ENCODE measurements at regions not wholly inside any gene's neighbourhood (a gene's known extent, or its start where the extent isn't known, plus 50 kb on each side); places are given as distances from the start of the nearest gene placed in this dataset.

DNA sequence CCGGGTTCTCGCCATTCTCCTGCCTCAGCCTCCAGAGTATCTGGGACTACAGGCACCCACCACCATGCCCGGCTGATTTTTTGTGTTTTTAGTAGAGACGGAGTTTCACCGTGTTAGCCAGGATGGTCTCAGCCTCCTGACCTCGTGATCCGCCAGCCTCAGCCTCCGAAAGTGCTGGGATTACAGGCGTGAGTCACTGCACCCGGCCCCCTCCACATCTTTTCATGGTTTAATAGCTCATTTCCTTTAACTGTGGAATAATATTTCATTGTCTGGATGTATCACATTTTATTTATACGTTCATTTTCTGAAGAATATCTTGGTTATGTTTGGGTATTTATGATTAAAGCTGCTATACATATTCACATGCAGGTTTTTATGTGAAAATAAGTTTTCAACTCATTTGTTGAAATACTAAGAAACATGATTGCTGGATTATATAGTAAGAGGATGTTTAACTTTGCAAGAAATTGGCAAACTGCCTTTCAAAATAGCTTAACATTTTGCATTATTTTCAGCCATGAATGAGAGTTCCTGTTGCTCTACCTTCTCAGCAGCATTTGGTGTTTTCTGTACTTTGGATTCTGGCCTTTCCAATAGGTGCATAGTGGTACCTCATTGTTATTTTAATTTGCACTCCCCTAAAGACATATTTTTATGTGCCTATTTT is 591.9 kb downstream of the TECRL start:
- no peak for DNase-seq (ENCODE audit: low read depth in 2 of 3, low spot score in 2 of 3)

DNA sequence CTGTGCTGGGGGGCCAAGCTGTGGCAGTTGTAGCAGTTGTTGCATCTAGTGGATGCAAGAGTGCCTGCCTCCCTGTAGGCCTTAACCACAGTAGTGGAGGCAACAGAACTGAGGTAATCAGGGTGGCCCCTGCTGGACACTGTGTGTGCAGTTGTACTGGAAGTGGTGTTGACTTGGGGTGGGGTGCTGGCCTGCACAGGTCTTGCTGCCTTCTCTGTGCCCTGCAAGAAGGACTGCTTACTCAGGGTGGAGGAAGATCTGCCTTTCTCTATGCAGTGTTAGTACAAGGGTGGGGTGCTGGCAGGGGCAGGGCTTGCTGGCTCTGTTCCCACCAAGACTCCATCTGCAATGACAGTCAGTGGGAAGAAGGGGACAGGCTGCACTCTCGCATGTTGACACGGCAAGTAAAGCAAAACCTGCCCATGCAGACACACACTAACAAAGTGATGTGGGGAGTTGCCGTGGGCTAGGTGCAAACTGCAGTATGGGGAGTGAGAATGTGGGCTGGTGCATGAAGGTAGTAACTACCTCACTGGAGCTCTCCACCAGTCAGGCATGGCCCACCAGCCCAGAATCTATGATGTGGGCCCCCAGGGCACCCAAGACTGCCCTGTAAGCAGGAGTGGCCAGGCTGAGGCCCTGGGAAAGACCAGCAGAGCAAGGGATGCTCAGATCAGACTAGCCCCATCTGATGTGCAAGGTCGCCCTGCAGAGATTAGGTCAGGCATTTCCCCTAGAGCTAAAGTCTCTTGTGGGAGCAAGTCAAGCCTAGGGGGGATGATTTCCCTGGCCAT is 594.9 kb downstream of the TECRL start:
- DNase-seq (ENCODE audit: low read depth in 2 of 3, low spot score in 2 of 3) = no peak

DNA sequence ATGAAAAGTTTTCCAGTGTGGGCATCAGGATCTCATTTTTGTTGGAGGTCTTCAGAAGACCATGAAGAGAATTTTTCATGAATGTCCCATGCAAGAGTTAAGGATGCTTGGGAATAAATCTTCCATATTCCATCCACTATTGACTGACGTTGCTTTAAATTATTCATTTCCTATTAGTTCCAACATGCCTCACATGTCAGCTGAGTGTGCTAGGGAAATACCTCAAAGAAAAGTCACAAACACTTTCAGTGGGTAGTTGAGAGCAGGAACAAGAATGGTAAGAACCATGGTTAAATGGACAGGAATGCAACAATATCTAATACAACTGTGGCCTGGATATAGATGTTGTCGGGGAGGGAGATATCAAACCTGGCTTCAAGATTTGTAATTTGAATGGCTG is 610.1 kb downstream of the TECRL start:
- DNase-seq (ENCODE audit: low read depth in 2 of 3, low spot score in 2 of 3) = no peak

DNA sequence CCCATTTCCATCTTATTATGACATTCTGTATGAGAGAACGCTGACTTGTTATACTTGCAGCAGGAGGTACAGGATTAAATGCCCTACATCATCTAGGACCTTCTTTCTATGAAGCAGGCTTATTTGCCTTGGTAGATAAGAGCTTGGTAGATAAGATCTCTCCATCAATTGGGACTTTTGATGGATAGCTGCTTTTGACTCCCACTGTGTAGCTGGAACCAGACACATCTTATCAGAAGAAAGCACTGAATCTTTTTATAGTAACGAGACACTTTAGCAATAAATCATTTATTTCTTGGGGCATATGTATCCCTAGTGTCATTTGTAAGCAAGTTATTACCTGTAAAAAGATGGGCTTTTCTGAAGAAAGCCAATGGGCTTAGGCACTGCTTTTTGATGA is 613.9 kb downstream of the TECRL start:
- DNase-seq (ENCODE audit: low read depth in 2 of 3, low spot score in 2 of 3) = no peak

DNA sequence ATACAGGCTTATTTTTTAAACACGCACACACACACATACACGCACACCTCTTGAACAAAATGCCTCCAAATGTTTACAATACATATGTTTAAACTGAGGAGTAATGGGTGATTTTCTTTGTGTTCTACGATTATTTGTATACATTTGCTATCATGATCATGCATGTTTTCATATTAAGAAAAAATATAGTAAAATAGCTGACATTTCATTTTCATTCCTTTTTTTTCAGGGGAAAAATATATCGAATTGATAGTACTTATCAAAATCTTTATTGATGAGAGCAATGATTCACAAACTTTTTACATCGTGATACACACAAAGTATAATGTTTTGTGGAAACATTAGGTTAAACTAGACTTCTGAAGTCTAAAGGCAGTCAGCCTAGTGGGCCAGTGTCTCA is 618.9 kb downstream of the TECRL start:
- DNase-seq (ENCODE audit: low read depth in 2 of 3, low spot score in 2 of 3) = no peak

DNA sequence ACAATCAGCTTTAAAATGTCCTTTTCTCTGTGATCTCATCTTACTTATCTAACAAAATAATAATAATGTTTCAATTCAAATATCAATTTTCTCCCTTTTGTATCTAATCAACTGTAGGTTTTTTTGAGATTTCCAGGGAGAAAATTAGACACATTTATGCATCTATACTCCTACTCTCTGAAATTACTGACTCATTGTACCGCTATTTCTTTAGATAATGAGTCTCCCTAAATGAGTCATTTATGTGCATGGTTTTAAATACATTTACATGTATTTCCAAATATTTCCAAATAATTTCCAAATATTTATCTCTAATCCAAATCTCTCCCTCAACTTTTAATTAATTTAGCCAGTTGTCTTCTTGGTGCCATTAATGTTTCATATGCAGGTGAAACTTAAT is 621.0 kb downstream of the TECRL start:
- DNase-seq (ENCODE audit: low read depth in 2 of 3, low spot score in 2 of 3) = no peak

DNA sequence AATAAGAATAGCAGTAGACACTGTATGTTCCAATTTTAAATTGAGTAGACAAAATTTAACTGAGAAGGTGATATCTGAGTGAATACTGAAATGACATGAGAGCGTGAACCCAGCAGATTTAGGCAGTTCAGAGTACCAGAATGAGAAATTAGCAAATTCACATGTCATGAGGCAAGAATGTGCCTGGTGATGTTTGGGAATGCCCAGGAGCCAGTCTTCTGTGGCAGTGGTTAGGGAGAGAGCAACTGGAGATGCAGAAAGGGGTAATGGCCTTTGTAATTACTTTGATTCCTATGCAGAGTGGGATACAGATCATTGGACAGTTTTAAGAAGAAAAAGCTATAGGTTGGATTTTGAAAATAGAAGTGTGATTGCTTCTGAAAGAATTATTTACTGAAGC is 621.9 kb downstream of the TECRL start:
- DNase-seq (ENCODE audit: low read depth in 2 of 3, low spot score in 2 of 3) = no peak

DNA sequence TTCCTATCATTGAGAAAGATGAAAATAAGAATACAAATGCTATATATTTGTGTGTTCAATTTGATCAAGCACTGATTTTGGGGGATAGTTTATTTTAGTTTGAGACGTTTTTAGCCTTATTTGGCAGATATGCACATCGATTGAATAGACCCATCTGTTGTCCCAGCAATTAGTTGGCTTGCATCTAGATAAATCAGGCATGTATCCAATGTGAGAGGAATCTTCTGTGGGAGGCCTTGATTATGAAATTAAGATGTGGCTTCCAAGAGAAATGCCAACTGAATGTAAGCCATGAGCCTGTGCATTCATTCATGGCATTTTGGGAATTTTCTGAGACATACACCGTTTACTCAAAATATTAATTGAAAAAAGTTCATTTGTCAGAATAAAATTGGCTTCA is 623.1 kb downstream of the TECRL start:
- DNase-seq (ENCODE audit: low read depth in 2 of 3, low spot score in 2 of 3) = no peak

DNA sequence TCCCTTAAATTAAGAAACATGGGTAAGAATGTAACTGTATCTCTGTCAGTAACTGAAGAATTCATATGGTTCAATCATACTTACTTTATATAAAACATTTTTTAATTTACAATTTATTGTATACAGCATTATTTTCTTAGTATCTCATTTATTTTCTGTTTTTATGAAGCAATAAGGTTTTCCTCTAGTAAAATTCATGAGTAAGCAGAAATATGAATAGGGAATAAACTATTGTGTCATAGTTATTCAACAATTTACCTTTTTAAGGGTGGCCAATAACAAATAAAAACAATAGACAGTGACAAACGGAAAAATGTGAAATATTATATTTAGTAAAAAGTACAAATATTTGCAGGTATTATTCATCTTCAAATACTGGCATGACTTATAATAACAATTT is 624.4 kb downstream of the TECRL start:
- DNase-seq (ENCODE audit: low read depth in 2 of 3, low spot score in 2 of 3) = no peak

DNA sequence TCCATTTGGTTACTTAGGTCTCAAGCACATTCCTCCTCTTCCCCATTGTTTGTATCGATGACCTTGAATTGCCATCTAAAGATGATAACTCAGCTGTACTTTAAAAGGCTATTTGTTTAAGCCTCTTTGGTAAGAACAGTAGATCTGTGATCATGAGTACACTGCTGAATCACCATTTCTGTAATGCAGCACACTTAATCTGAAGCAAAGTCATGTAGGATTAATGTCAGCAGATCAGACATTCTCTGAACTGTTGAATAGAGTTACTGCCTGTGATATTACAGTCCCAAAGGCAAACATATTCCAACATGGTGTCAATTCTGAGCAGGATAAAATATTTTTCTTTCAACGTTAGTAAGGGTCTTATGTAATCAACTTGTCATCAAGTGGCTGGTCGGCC is 631.6 kb downstream of the TECRL start:
- no peak for DNase-seq (ENCODE audit: low read depth in 2 of 3, low spot score in 2 of 3)

DNA sequence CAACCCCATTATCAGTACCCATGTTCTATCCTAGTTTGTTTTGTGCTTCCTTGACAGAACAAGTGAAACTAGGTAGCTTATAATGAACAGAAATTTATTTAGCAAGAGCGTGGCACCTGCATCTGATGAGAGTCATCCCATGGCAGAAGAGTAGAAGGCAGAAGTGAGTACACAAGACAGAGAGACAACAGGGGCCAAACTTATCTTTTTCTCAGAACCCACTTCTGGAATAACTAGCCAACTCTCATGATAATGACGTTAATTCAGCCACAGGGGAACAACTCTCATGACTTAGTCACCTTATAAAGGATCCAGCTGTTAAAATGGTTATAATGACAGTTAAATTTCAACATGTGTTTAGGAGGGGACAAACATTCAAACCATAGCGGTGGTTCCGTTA is 644.9 kb downstream of the TECRL start:
- no peak for DNase-seq (ENCODE audit: low read depth in 2 of 3, low spot score in 2 of 3)

DNA sequence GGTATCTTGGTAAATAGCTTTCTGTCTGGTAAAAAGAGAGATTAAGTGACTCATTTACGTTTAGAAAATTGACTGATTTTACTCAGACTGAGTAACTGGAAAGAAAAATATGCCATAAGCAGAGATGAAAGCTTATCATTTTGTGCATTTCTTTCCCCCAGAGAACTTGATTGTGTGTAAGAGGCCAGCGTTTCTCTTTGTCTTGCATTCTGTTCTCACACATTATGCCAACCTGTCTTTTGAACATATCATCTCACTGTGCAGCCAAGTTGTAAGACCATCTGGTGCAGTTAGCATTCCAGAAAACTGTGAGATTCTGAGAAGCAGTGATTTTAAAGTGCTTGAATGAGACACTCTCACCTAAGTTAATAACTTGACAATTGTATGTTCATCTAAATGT is 651.3 kb downstream of the TECRL start:
- DNase-seq (ENCODE audit: low read depth in 2 of 3, low spot score in 2 of 3) = no peak

DNA sequence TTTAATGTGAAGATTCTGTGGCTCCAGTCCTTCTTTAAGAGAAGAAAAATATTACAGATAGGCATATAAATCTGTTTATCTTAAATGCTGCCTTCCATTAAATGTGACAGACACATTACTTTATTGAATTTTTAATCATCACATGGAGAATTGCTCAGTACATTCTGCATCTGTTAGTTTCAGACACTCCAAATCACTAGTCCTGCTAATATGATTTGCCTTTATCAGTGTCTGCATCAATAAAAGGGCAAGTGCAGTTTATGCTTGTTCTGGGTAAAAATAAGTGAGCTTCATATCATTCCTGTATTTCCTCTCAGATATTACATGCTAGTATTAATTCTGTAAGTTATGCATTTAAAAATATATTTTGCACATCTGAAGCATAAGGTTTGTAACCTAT is 666.4 kb downstream of the TECRL start:
- DNase-seq (ENCODE audit: low read depth in 2 of 3, low spot score in 2 of 3) = no peak

DNA sequence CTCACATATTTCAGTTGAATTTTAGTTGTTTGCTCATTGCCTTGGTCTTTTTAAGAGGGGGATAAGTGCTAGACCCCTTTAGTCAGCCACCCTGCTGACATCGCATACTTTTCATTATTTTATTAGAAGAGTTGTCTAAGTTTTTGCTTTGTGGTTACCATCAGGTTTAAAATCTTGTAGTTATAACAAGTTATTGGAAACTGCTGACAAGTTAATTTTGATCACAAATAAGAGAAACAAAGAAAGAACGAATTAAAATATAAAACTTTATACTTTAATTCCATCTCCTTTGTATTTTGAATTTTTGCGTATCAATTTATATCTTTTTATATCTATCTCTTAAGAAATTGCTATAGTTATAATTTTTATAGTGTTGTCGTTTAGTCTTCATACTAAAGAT is 679.7 kb downstream of the TECRL start:
- no peak for DNase-seq (ENCODE audit: low read depth in 2 of 3, low spot score in 2 of 3)

DNA sequence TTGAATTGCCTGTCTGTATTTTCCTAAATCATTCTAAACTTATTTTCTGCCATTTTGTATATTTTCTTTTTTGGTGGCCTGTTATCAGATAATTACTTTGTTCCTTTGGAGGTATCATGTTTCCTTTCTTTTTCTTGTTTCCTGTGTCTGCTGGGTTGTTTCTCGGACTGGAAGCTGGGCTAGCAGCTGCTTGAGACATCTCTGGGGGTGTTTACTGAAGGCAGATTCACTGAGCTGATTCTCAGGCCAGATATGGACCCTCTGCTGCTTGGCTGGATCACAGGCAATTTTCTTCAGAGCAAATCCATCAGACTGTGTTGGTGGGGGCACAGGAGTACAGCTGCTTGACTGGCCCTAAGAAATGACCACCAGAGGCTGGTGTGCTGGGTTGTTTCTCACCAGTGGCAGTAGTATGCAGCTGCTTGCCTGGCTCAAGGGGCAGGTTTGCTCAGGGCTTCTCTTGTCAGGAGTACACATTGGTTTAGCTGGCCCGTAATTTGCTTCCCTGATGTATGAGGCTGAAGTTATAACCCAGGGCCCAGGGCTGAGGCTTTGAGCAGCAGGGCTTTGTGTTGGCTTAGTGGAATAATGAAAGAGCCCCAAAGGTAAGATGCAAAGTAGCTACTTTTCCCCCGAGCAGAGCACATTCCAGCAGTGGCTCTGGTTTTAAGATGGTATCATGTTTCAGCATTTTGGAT is 680.6 kb downstream of the TECRL start:
- DNase-seq (ENCODE audit: low read depth in 2 of 3, low spot score in 2 of 3) = no peak

DNA sequence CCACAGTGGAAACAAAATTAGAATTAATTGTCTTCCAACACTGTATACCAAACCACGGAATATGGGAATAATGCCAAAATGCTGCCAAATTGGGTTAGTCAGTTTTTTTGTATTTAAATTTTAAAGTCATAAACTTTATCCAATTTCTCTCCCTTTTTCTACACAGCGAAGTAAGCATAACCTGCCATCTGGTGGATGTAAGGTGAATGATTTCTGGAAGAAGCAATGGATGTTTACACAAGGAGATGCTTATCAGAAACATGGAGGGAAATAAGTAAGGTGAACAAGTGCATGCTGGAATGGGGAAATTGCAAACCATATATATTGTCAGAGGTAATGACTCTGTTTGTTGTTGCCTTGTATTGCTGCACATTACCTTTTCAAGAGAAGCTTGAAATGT is 691.9 kb downstream of the TECRL start:
- no peak for DNase-seq (ENCODE audit: low read depth in 2 of 3, low spot score in 2 of 3)

DNA sequence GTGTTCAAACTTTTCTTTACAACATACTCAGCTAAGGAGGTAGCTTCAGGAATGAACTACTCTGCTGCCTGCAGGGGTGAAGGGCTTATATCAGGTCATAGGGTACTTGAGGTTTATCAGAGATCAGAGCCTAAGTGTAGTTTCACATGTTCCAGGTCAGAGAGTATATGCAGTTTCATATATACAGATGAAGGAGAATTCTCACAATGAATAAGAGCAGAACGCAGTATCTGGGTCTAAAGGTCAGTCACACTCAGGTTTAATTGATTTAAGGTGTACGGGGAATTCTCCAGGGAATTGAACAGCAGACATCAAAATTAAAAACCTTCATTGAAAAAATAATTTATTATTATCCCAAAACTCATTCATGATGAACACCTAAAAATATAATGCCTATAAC is 700.6 kb downstream of the TECRL start:
- no peak for DNase-seq (ENCODE audit: low read depth in 2 of 3, low spot score in 2 of 3)

DNA sequence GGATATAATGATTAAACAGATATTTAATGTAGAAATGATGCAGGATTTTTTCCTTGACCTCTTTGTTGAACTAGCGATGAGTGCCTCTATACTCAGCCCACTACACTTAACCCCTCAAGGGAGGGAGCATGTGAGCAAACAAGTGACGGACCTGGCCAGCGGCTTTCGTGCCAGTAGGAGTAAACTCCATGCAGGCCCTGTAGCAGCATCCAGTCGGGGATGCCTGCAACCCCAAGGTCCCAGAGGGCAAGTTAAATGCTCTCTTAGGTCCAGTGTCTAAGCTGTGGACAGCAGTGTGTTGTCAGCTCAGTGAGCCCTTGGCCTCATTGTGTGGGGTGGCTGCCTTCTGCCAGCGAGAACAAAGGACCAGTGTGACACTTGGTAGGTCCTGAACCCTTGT is 708.7 kb downstream of the TECRL start:
- DNase-seq (ENCODE audit: low read depth in 2 of 3, low spot score in 2 of 3) = no peak

DNA sequence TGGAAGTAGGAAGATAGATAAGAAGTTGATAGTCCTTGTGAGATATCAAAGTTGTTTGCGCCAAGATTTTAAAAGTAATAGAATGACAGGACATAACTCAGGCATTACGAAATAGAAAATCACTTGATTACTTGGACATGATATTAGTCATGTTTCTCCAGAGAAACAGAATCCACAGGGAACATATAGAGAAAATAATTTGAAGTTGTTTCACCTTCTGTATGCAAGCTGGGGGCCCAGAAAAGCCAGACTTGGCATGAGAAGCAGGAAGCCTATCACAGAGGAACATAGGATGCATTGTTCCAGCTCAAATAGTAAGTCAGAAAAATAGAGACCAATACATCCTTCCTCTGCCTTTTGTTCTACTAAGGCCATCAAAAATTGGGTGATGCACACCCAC is 715.9 kb downstream of the TECRL start:
- DNase-seq (ENCODE audit: low read depth in 2 of 3, low spot score in 2 of 3) = no peak

DNA sequence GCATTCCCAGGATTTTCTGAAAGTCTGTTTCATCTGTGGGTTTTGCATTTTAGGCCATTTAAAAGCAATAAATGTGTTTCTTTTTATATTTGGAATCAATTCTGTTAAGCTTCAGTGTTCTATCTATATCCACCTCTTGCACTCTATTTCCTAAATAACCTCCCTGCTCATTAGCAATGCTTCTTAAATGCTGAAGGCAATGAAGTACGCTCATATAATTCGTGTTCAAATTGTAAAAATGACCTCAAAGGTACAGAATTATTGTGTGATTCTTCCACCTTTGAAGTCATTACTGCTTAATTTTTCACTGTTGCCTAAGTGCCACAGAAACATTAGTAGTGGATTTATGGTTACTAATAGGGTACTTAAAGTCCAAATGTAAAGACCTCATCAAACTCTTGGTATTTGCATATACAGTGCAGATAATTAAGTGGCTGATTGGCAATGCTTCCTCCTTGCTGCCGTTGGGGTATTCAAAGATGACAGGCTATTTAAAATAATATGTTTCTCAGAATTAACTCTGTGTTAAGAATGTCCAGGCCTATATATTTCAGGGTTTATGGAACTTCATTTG is 730.8 kb downstream of the TECRL start:
- no peak for DNase-seq (ENCODE audit: low read depth in 2 of 3, low spot score in 2 of 3)

DNA sequence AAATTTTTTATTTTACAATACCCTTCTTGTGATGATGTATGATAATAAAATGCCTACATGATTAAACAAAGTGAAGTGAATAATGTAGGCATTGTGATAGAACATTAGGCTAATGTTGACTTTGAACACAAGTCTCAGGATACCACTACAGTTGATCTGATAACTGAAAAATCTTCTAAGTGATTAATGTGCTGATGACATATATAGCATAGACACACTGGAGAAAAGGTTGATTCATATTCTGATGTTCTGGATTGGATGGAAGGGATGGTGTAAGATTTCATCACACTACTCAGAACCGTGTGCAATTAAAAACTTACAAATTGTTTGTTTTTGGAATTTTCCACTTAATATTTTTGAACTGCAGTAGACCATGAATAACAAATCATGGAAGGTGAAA is 738.5 kb downstream of the TECRL start:
- DNase-seq (ENCODE audit: low read depth in 2 of 3, low spot score in 2 of 3) = no peak

DNA sequence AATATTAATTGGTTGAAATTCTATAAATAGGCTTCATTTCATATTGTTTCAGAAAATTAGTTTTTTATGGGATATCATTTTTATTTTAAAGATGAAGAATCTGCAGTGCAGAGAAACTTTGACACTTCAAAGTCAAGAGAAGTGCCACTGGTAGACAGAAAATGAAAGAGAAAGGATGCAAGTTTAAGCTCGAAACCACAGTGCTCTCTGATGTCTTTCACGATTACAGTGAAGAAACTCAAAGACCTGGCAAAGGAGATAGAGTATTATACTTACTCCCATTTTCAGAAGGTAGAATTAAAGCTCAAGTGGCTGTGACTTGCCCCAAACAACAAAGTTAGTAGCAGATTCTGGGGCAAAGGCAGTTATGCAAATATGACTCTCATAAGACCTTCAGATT is 745.4 kb downstream of the TECRL start:
- DNase-seq (ENCODE audit: low read depth in 2 of 3, low spot score in 2 of 3) = no peak
